ENCODE measurements at regions not wholly inside any gene's neighbourhood (a gene's known extent, or its start where the extent isn't known, plus 50 kb on each side); places are given as distances from the start of the nearest gene placed in this dataset.

DNA sequence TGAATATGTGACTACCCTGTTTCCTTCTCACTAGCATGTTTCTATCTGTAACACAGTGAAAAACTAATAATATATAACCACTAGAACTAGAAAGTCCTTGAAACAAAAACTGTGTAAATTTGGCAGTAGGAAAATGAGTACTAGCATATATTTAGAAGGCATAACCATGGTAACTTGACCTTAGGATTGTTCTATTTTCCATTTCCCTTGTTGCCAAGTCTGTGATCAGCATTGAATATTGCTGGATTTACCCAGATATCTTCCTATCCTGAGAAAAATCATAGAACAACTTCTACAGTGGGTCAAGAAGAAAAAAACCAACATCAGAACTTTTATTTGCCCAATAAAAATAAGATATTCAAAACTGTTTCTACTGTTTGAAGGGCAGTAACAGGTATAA, 563.9 kb upstream of the NRXN1 start:
- H3K27me3 ChIP-seq (ENCODE audit: control insufficient read depth, insufficient read depth, low read length): no peaks in the 10 kb centered on the region
- no peaks in the 10 kb centered on the region for H3K36me3 ChIP-seq (ENCODE audit: control insufficient read depth, insufficient read depth, low read length)
- DNase-seq (ENCODE audit: low read depth in 4 of 6, low spot score in 6 of 6): peak in 1 of 6 donors; percentile 23
- H3K9me3 ChIP-seq (ENCODE audit: control insufficient read depth, insufficient read depth, low read length): no peaks in the 10 kb centered on the region
- no peak overlapping the region for H3K27ac ChIP-seq (ENCODE audit: low read depth, low read length)
- no peaks in the 10 kb centered on the region for H3K4me1 ChIP-seq (ENCODE audit: control insufficient read depth, insufficient read depth, low read length)
- H3K4me3 ChIP-seq (ENCODE audit: low read depth, low read length): no peak overlapping the region

DNA sequence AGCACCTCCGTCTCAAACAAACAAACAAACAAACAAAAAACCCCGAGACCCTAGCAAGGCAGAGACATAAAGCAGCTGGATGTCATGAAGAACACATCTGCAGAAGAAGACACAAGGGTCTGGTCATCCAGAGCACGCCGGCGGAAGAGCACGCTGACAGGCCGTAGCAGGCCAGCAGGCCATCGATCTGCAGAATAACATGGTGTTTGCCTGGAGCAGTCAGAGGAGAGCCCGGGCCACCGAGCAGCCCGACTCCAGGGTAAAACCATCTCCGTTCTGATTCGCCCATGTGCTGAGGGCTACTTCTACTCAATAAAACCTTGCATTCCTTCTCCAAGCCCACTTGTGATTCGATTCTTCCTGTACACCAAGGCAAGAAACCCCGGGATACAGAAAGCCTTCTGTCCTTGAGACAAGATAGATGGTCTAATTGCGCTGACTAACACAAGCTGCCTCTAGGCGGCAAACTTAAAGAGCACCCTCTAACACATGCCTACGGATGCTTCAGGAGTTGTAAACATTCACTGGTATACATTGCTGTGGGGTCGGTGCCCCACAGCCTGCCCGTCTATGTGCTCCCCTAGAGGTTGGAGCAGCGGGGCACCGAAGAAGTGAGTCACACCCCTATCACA, 549.8 kb upstream of the NRXN1 start:
- Histone ChIP-seq H3K36me3 (ENCODE audit: control insufficient read depth, insufficient read depth, low read length) (no peaks in the 10 kb centered on the region), H3K27ac (ENCODE audit: low read depth, low read length) (no peak overlapping the region), H3K4me3 (ENCODE audit: low read depth, low read length) (no peak overlapping the region), H3K9me3 (ENCODE audit: control insufficient read depth, insufficient read depth, low read length) (no peaks in the 10 kb centered on the region), H3K4me1 (ENCODE audit: control insufficient read depth, insufficient read depth, low read length) (no peaks in the 10 kb centered on the region), H3K27me3 (ENCODE audit: control insufficient read depth, insufficient read depth, low read length) (no peaks in the 10 kb centered on the region)
- no peak for DNase-seq (ENCODE audit: low read depth in 4 of 6, low spot score in 6 of 6)
- WGBS (ENCODE audit: insufficient coverage): 97% methylated on average over 19 of the region's 22 CpGs

DNA sequence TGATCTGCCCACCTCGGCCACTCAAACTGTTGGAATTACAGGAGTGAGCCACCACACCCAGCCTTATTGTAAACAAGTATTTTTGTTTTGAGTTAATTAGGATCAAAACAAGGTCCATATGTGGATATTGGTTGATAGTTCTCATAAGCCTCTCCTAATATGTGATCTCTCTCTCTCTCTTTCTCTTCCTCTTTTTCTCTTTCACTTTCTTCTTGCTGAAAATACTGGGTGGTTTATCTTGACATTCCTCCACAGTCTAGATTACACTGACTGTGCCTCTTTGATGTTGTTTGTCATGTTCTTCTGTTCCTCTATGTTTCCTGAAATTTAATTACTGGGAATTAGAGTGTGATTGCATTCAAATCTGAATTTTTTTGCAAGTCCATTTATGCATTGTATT, 547.5 kb upstream of the NRXN1 start:
- Histone ChIP-seq H3K9me3 (ENCODE audit: control insufficient read depth, insufficient read depth, low read length) (no peaks in the 10 kb centered on the region), H3K36me3 (ENCODE audit: control insufficient read depth, insufficient read depth, low read length) (no peaks in the 10 kb centered on the region), H3K4me1 (ENCODE audit: control insufficient read depth, insufficient read depth, low read length) (no peaks in the 10 kb centered on the region), H3K27ac (ENCODE audit: low read depth, low read length) (no peak overlapping the region), H3K27me3 (ENCODE audit: control insufficient read depth, insufficient read depth, low read length) (no peaks in the 10 kb centered on the region), H3K4me3 (ENCODE audit: low read depth, low read length) (no peak overlapping the region)
- no CpG with 5 or more reads among the region's 1 CpG for WGBS (ENCODE audit: insufficient coverage)
- DNase-seq (ENCODE audit: low read depth in 4 of 6, low spot score in 6 of 6): no peak

DNA sequence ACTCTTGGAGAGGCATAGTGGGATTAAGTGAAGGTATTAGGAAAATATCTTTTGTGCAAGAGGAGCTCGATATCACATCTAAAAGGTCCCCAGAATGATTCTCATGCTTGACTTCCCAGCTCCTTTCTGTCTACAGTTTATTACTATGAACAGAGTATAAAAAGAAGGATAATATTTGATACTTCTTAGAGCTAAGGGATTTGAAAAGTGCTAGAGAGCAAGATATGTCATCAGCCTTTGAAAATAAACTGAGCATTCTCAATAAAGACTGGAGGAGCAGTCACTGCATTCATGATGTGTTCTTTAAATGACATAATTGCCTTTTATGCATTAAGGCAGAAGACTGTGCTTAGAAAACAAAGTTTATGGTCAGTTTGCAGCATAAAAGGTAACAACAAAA, 543.2 kb upstream of the NRXN1 start:
- Histone ChIP-seq H3K36me3 (ENCODE audit: control insufficient read depth, insufficient read depth, low read length) (no peaks in the 10 kb centered on the region), H3K9me3 (ENCODE audit: control insufficient read depth, insufficient read depth, low read length) (no peaks in the 10 kb centered on the region), H3K4me1 (ENCODE audit: control insufficient read depth, insufficient read depth, low read length) (no peaks in the 10 kb centered on the region), H3K4me3 (ENCODE audit: low read depth, low read length) (no peak overlapping the region), H3K27ac (ENCODE audit: low read depth, low read length) (no peak overlapping the region), H3K27me3 (ENCODE audit: control insufficient read depth, insufficient read depth, low read length) (no peaks in the 10 kb centered on the region)
- no CpG with 5 or more reads among the region's 1 CpG for WGBS (ENCODE audit: insufficient coverage)
- DNase-seq (ENCODE audit: low read depth in 4 of 6, low spot score in 6 of 6): no peak

DNA sequence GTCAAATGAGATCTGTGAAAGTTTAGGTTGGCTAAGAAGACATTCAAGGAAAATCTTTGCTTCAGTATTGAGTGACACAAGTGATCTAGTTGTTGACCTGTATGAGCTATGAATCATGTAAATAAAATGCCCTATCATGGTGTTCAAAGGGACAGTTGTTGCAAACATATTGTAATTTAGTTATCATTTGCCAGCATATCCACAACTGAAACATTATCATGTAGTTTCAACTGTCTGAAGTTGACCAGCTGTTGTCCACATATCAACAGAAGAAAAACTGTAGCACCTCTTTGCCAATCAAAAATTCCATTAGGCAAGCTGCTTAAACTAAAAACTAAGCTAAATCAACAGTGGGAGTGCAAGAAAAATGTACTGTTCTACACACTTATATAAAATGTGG, 527.1 kb upstream of the NRXN1 start:
- no peak overlapping the region for H3K27ac ChIP-seq (ENCODE audit: low read depth, low read length)
- H3K4me1 ChIP-seq (ENCODE audit: control insufficient read depth, insufficient read depth, low read length): no peaks in the 10 kb centered on the region
- H3K36me3 ChIP-seq (ENCODE audit: control insufficient read depth, insufficient read depth, low read length): no peaks in the 10 kb centered on the region
- H3K9me3 ChIP-seq (ENCODE audit: control insufficient read depth, insufficient read depth, low read length): peaks cover 2% of the 10 kb centered on the region
- DNase-seq (ENCODE audit: low read depth in 4 of 6, low spot score in 6 of 6): no peak
- no peak overlapping the region for H3K4me3 ChIP-seq (ENCODE audit: low read depth, low read length)
- H3K27me3 ChIP-seq (ENCODE audit: control insufficient read depth, insufficient read depth, low read length): no peaks in the 10 kb centered on the region

DNA sequence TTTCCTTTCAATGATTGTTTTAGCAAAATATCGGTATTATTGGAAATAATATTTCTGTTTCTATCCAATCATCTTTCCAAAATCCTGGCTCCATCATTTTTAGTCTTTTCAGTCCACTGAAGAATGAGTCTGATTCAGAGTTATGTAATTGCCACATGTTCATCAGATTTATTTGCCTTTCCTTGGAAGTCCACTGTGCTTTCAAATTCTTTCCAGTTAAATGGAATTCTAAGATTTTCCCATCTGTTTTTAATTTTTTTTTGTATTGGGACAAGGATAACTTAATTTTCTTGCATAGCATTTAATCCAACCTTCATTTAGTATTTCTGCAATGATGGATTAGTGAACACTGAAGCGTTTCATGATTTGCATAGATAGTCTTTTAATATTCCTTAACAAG, 521.5 kb upstream of the NRXN1 start:
- H3K27ac ChIP-seq (ENCODE audit: low read depth, low read length): no peak overlapping the region
- H3K27me3 ChIP-seq (ENCODE audit: control insufficient read depth, insufficient read depth, low read length): no peaks in the 10 kb centered on the region
- H3K4me3 ChIP-seq (ENCODE audit: low read depth, low read length): no peak overlapping the region
- DNase-seq (ENCODE audit: low read depth in 4 of 6, low spot score in 6 of 6): no peak
- WGBS (ENCODE audit: insufficient coverage): no CpG with 5 or more reads among the region's 2 CpGs
- peaks cover 2% of the 10 kb centered on the region for H3K9me3 ChIP-seq (ENCODE audit: control insufficient read depth, insufficient read depth, low read length)
- no peaks in the 10 kb centered on the region for H3K36me3 ChIP-seq (ENCODE audit: control insufficient read depth, insufficient read depth, low read length)
- no peaks in the 10 kb centered on the region for H3K4me1 ChIP-seq (ENCODE audit: control insufficient read depth, insufficient read depth, low read length)

DNA sequence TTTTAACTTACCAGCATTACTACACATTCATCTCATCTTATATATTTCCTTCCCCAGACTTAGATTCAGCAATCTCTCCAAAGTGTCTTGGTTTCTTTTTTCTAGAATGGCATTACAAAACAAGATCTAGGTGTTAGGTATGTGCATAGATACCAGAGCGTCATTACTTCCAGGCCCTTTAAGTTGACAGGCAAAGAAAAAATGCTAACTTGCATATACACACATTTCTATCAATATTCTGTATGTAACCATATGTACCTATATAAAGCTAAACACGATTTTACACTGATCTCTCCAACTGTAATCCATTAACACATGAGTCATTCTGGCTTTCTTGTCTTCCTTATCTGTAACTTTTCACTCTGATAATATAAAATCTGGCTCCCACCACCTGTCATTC, 503.8 kb upstream of the NRXN1 start:
- Histone ChIP-seq H3K27me3 (ENCODE audit: control insufficient read depth, insufficient read depth, low read length) (no peaks in the 10 kb centered on the region), H3K9me3 (ENCODE audit: control insufficient read depth, insufficient read depth, low read length) (no peaks in the 10 kb centered on the region), H3K4me1 (ENCODE audit: control insufficient read depth, insufficient read depth, low read length) (no peaks in the 10 kb centered on the region), H3K4me3 (ENCODE audit: low read depth, low read length) (no peak overlapping the region), H3K27ac (ENCODE audit: low read depth, low read length) (no peak overlapping the region), H3K36me3 (ENCODE audit: control insufficient read depth, insufficient read depth, low read length) (no peaks in the 10 kb centered on the region)
- 80% methylated on average over 1 of the region's 2 CpGs for WGBS (ENCODE audit: insufficient coverage)
- no peak for DNase-seq (ENCODE audit: low read depth in 4 of 6, low spot score in 6 of 6)

DNA sequence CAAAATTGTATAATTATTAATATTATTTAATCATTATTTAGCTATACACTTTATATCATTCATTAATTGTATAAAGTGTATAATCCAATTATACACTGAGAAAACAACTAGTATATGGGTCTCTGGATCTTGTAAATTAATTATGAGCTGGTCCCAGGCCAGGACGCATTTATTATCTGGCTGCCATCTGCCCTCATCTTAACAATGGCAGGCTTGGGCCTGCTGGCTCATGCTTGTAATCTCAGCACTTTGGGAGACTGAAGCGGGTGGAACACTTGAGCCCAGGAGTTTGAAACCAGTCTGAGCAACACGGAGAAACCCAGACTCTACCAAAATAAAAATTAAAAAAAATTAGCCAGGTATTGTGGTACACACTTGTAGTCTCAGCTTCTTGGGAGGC, 502.2 kb upstream of the NRXN1 start:
- H3K36me3 ChIP-seq (ENCODE audit: control insufficient read depth, insufficient read depth, low read length): no peaks in the 10 kb centered on the region
- peaks cover 1% of the 10 kb centered on the region for H3K9me3 ChIP-seq (ENCODE audit: control insufficient read depth, insufficient read depth, low read length)
- H3K4me1 ChIP-seq (ENCODE audit: control insufficient read depth, insufficient read depth, low read length): no peaks in the 10 kb centered on the region
- no peak overlapping the region for H3K4me3 ChIP-seq (ENCODE audit: low read depth, low read length)
- no peak overlapping the region for H3K27ac ChIP-seq (ENCODE audit: low read depth, low read length)
- no CpG with 5 or more reads among the region's 3 CpGs for WGBS (ENCODE audit: insufficient coverage)
- DNase-seq (ENCODE audit: low read depth in 4 of 6, low spot score in 6 of 6): peak in 1 of 6 donors; percentile 55
- no peaks in the 10 kb centered on the region for H3K27me3 ChIP-seq (ENCODE audit: control insufficient read depth, insufficient read depth, low read length)

DNA sequence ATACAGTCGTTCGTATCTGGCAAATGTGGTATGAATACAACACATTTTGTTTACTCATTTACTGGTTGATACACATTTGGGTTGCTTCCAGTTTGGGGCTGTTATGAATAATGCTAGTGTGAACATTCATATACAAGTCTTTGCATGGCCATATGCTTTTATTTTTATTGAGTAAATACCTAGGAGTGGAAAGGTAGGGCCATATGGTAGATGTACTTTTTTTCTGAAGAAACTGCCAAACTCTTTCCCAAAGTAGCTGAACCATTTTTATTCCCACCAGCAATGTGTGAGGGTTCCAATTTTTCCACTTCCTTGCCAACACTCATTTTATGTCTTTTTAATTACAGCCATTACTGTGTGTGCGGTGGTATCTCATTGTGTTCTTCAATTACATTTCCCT, 496.2 kb upstream of the NRXN1 start:
- no peaks in the 10 kb centered on the region for H3K36me3 ChIP-seq (ENCODE audit: control insufficient read depth, insufficient read depth, low read length)
- no peak overlapping the region for H3K27ac ChIP-seq (ENCODE audit: low read depth, low read length)
- no peaks in the 10 kb centered on the region for H3K4me1 ChIP-seq (ENCODE audit: control insufficient read depth, insufficient read depth, low read length)
- DNase-seq (ENCODE audit: low read depth in 4 of 6, low spot score in 6 of 6): peak in 2 of 6 donors; percentile 76 to 77
- H3K27me3 ChIP-seq (ENCODE audit: control insufficient read depth, insufficient read depth, low read length): no peaks in the 10 kb centered on the region
- H3K4me3 ChIP-seq (ENCODE audit: low read depth, low read length): no peak overlapping the region
- no CpG with 5 or more reads among the region's 3 CpGs for WGBS (ENCODE audit: insufficient coverage)
- H3K9me3 ChIP-seq (ENCODE audit: control insufficient read depth, insufficient read depth, low read length): peaks cover 1% of the 10 kb centered on the region

DNA sequence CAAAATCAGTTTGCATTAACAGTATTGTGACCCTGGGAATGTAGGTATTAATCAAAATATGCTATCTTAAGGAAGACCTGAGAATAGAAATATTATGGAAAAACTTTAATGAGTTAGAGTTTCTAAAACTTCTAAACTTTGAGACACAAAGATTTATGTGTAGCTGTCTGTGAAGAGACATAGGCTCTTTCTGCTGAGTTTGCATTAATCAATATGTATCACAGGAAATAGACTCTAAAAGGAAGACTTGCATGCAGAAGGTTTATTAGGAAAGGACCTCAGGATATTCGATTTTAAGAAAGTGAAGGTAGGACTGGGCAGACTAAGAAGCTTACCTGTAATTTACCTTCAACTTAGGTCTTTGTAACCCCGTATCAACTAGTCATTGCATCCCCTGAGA, 494.8 kb upstream of the NRXN1 start:
- Histone ChIP-seq H3K27me3 (ENCODE audit: control insufficient read depth, insufficient read depth, low read length) (no peaks in the 10 kb centered on the region), H3K36me3 (ENCODE audit: control insufficient read depth, insufficient read depth, low read length) (no peaks in the 10 kb centered on the region), H3K4me1 (ENCODE audit: control insufficient read depth, insufficient read depth, low read length) (no peaks in the 10 kb centered on the region), H3K9me3 (ENCODE audit: control insufficient read depth, insufficient read depth, low read length) (peaks cover 1% of the 10 kb centered on the region), H3K4me3 (ENCODE audit: low read depth, low read length) (no peak overlapping the region), H3K27ac (ENCODE audit: low read depth, low read length) (no peak overlapping the region)
- no CpG with 5 or more reads among the region's 2 CpGs for WGBS (ENCODE audit: insufficient coverage)
- DNase-seq (ENCODE audit: low read depth in 4 of 6, low spot score in 6 of 6): no peak
